GM03348 (cell line): ENCODE measurements at regions not wholly inside any gene's neighbourhood (a gene's known extent, or its start where the extent isn't known, plus 50 kb on each side); places are given as distances from the start of the nearest gene placed in this dataset.
"Not testable (repeated sequence)": the region's sequence is repeated elsewhere in the genome, so short reads cannot be mapped to it uniquely, and the experiment has no call there.

Experiments used
- DNase-seq: peaks from one replicate; pipeline ENCODE4 v3.0.0; 2012; ENCODE audit warnings: low spot score

- DNase-seq = no peak
These were observed 55.2 kb upstream of the SMARCAD1 start for GRCh38 chr4:94152466-94152865.

GRCh38 chr4:94155404-94155803 lies 52.3 kb upstream of the SMARCAD1 start:
- DNase-seq = not testable (repeated sequence)

GRCh38 chr4:94156826-94157225 lies 50.8 kb upstream of the SMARCAD1 start:
- DNase-seq = no peak
